ENCODE measurements at regions not wholly inside any gene's neighbourhood (a gene's known extent, or its start where the extent isn't known, plus 50 kb on each side); places are given as distances from the start of the nearest gene placed in this dataset.
A peak's percentile ranks its signal among the peaks of the same experiment; 100 is the strongest.

DNA sequence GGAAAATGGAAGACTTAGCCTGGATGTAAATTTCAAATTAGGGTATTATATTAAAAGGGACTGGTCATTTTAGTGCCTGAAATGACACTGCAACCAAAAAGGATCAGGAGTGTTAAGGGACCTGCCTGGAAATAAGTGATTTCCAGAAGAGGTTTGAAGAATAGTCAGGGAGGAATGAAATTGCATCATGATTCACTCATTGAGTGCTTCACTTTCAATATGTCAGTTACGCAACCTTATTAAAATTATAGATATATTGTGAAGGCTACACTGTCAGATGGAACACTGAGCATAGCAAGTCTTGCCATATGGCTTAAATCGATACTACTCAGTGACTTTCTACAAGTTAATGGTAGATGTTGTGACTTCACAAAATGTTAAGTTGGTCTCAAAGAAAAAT lies 275.2 kb upstream of the DPYD start (continued):
- no peak for TF ChIP-seq HSF1 (IDR thresholded peaks at IDR 0.05; ENCODE audit: low read depth, low read length)
- TF ChIP-seq SPI1 (IDR thresholded peaks at IDR 0.05; ENCODE audit: borderline replicate concordance, insufficient read depth, low read depth, low read length): no peak
- TF ChIP-seq, protein P1, sequence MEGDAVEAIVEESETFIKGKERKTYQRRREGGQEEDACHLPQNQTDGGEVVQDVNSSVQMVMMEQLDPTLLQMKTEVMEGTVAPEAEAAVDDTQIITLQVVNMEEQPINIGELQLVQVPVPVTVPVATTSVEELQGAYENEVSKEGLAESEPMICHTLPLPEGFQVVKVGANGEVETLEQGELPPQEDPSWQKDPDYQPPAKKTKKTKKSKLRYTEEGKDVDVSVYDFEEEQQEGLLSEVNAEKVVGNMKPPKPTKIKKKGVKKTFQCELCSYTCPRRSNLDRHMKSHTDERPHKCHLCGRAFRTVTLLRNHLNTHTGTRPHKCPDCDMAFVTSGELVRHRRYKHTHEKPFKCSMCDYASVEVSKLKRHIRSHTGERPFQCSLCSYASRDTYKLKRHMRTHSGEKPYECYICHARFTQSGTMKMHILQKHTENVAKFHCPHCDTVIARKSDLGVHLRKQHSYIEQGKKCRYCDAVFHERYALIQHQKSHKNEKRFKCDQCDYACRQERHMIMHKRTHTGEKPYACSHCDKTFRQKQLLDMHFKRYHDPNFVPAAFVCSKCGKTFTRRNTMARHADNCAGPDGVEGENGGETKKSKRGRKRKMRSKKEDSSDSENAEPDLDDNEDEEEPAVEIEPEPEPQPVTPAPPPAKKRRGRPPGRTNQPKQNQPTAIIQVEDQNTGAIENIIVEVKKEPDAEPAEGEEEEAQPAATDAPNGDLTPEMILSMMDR (IDR thresholded peaks at IDR 0.05 in 2 of 3, conservative IDR thresholded peaks at IDR 0.05 in 1 of 3; ENCODE audit: control insufficient read depth in 2 of 3, extremely low read depth in 1 of 3, insufficient read depth in 1 of 3, low read depth in 3 of 3, low read length in 3 of 3): no peak
- no peak for TF ChIP-seq MYB (IDR thresholded peaks at IDR 0.05; ENCODE audit: borderline replicate concordance, low read depth, low read length)
- no peak for TF ChIP-seq NR2C1 (IDR thresholded peaks at IDR 0.05)
- no peak for TF ChIP-seq BACH1 (IDR thresholded peaks at IDR 0.05; ENCODE audit: borderline replicate concordance)
- TF ChIP-seq BRCA1 (IDR thresholded peaks at IDR 0.05; ENCODE audit: low read depth, low read length): no peak
- TF ChIP-seq CBX5 (IDR thresholded peaks at IDR 0.05; ENCODE audit: low read depth): no peak

GRCh38 chr1:98188774-98189173 lies 267.9 kb upstream of the DPYD start:
- Histone ChIP-seq H3K36me3 (ENCODE audit: control insufficient read depth in 2 of 2, insufficient read depth in 2 of 2, low read length in 1 of 2) (no peaks in the 10 kb centered on the region), H3K4me3 (no peak overlapping the region), H2AFZ (ENCODE audit: control insufficient read depth, low read depth, low read length) (no peak overlapping the region), H3K9me3 (replicated peaks; ENCODE audit: control insufficient read depth, insufficient read depth, low read length) (no peaks in the 10 kb centered on the region), H3K9ac (ENCODE audit: control insufficient read depth, insufficient read depth, low read length) (no peak overlapping the region), H3K4me2 (ENCODE audit: control insufficient read depth, insufficient read depth) (no peak overlapping the region), H3K27ac (ENCODE audit: control insufficient read depth, insufficient read depth) (no peak overlapping the region), H4K20me1 (ENCODE audit: control insufficient read depth, insufficient read depth) (no peaks in the 10 kb centered on the region), H3K4me1 (ENCODE audit: control insufficient read depth, insufficient read depth, low read length) (no peaks in the 10 kb centered on the region), H3K79me2 (ENCODE audit: control insufficient read depth, insufficient read depth, low read length) (no peaks in the 10 kb centered on the region), H3K27me3 (replicated peaks in 1 of 2; ENCODE audit: control insufficient read depth in 2 of 2, insufficient read depth in 2 of 2, low read length in 1 of 2) (no peaks in the 10 kb centered on the region)
- 0% methylated on average over 1 of the region's 1 CpG for WGBS (ENCODE audit: insufficient coverage, insufficient replicate concordance, low lambda C conversion rate, missing lambda C conversion rate)
- no TSS peak for BruUV-seq (replicated peaks)
- ChIA-PET POLR2A (no interaction called here), SMC1A (ENCODE audit: uncharacterized antibody, unreplicated experiment) (no interaction called here), CTCF (no interaction called here), RAD21 (ENCODE audit: unreplicated experiment) (no interaction called here)
- intact Hi-C loops (cut with micrococcal nuclease; ENCODE audit: unreplicated experiment) (no loop called here), in situ Hi-C loops (cut with MboI) (no loop called here)
- peak; percentile 30; the same call in 1 of the 3 replicates for ATAC-seq
- no peak for DNase-seq (ENCODE audit: low read depth, low spot score)
- no peak for FAIRE-seq
- no peak for TF ChIP-seq SMARCA5 (IDR thresholded peaks at IDR 0.05)
- TF ChIP-seq SUPT20H (IDR thresholded peaks at IDR 0.05; ENCODE audit: borderline replicate concordance, control insufficient read depth, low read depth, low read length): no peak
- no peak for TF ChIP-seq WRNIP1 (IDR thresholded peaks at IDR 0.05; ENCODE audit: borderline replicate concordance, low read depth, low read length)
- TF ChIP-seq POU2F2 (IDR thresholded peaks at IDR 0.05; ENCODE audit: borderline replicate concordance, low read depth, low read length): no peak
- TF ChIP-seq RELA (IDR thresholded peaks at IDR 0.05; ENCODE audit: borderline replicate concordance, partially characterized antibody): no peak
- TF ChIP-seq, protein P2, sequence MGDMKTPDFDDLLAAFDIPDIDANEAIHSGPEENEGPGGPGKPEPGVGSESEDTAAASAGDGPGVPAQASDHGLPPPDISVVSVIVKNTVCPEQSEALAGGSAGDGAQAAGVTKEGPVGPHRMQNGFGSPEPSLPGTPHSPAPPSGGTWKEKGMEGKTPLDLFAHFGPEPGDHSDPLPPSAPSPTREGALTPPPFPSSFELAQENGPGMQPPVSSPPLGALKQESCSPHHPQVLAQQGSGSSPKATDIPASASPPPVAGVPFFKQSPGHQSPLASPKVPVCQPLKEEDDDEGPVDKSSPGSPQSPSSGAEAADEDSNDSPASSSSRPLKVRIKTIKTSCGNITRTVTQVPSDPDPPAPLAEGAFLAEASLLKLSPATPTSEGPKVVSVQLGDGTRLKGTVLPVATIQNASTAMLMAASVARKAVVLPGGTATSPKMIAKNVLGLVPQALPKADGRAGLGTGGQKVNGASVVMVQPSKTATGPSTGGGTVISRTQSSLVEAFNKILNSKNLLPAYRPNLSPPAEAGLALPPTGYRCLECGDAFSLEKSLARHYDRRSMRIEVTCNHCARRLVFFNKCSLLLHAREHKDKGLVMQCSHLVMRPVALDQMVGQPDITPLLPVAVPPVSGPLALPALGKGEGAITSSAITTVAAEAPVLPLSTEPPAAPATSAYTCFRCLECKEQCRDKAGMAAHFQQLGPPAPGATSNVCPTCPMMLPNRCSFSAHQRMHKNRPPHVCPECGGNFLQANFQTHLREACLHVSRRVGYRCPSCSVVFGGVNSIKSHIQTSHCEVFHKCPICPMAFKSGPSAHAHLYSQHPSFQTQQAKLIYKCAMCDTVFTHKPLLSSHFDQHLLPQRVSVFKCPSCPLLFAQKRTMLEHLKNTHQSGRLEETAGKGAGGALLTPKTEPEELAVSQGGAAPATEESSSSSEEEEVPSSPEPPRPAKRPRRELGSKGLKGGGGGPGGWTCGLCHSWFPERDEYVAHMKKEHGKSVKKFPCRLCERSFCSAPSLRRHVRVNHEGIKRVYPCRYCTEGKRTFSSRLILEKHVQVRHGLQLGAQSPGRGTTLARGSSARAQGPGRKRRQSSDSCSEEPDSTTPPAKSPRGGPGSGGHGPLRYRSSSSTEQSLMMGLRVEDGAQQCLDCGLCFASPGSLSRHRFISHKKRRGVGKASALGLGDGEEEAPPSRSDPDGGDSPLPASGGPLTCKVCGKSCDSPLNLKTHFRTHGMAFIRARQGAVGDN (IDR thresholded peaks at IDR 0.05): no peak
- TF ChIP-seq, protein P3, sequence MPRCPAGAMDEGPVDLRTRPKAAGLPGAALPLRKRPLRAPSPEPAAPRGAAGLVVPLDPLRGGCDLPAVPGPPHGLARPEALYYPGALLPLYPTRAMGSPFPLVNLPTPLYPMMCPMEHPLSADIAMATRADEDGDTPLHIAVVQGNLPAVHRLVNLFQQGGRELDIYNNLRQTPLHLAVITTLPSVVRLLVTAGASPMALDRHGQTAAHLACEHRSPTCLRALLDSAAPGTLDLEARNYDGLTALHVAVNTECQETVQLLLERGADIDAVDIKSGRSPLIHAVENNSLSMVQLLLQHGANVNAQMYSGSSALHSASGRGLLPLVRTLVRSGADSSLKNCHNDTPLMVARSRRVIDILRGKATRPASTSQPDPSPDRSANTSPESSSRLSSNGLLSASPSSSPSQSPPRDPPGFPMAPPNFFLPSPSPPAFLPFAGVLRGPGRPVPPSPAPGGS (IDR thresholded peaks at IDR 0.05; ENCODE audit: borderline replicate concordance, insufficient read depth, low read depth, low read length, poor library complexity, severe bottlenecking): no peak

Measured in GM12878 (cell line).